K562 (cell line): ENCODE measurements at regions not wholly inside any gene's neighbourhood (a gene's known extent, or its start where the extent isn't known, plus 50 kb on each side); places are given as distances from the start of the nearest gene placed in this dataset.

Experiments
- ATAC-seq: fragments of 200-7000 bp; cut with Tn5 transposase; 3 replicates; pipeline ENCODE4 v1.9.1; 2020; ENCODE audit warnings: moderate library complexity
- BruUV-seq: library from RNA; stranded (reverse); fragments of 400-500 nt; replicated peaks from 2 replicates; lab custom pipeline; 2021; lab: Mats Ljungman, UMichigan
- CTCF ChIA-PET: fragments of 300-600 bp; formaldehyde crosslinking; extraction: SDS; loops from one replicate; lab custom pipeline; 2021; ENCODE audit warnings: low intra/inter-chr PET ratio; lab: Yijun Ruan, JAX
- POLR2A ChIA-PET: fragments of 300-600, 350-650 bp; sonication (Branson Sonifier 250); formaldehyde crosslinking; extraction: SDS; loops from one replicate; lab custom pipeline; 2021; ENCODE audit warnings: antibody characterized with exemption, inconsistent platforms; lab: Yijun Ruan, JAX
- DNase-seq, 4 experiments: peaks; one replicate each; pipeline versions ENCODE4 v3.0.0 to v3.0.0-alpha.2; 2011 to 2018; ENCODE audit warnings: low spot score in 3 of 4, mixed read lengths in 3 of 4; ENCODE audit errors: extremely low read depth in 1 of 4
- FAIRE-seq: peaks from 2 replicates; lab custom pipeline; 2011; peaks lifted over from hg19 to GRCh38; lab: Jason Lieb, UNC
- H2AFZ ChIP-seq: 2 replicates; pipeline ENCODE4 v1.6.0; 2011; ENCODE audit warnings: low read depth, low read length, control low read depth, inconsistent platforms
- H3K27ac ChIP-seq: fragments of 200-600 bp; 3 replicates; pipeline ENCODE4 v1.8.0; 2011; ENCODE audit warnings: low read depth, mild to moderate bottlenecking, control low read depth, inconsistent platforms, low read length, moderate library complexity, mixed read lengths; ENCODE audit errors: extremely low read depth
- H3K27me3 ChIP-seq, 2 experiments: fragments of 300-600 bp in 1 of 2; 2 replicates in 1 of 2; 3 replicates in 1 of 2; pipeline versions ENCODE4 v1.6.0 to v1.8.0; 2011; ENCODE audit warnings: inconsistent platforms in 2 of 2, low read length in 2 of 2, mild to moderate bottlenecking in 1 of 2, mixed read lengths in 1 of 2, moderate library complexity in 1 of 2; ENCODE audit not compliant: control insufficient read depth in 2 of 2, insufficient read depth in 2 of 2
- H3K36me3 ChIP-seq: fragments of 300-600 bp; 3 replicates; pipeline ENCODE4 v1.8.0; 2011; ENCODE audit warnings: mild to moderate bottlenecking, low read length, inconsistent platforms; ENCODE audit not compliant: control insufficient read depth, insufficient read depth
- H3K4me1 ChIP-seq, 2 experiments: fragments of 200-600 bp in 1 of 2; replicated peaks in 1 of 2; 2 replicates in 1 of 2; 3 replicates in 1 of 2; pipeline versions ENCODE4 v1.5.1 to v1.8.0; 2011; ENCODE audit warnings: inconsistent platforms in 2 of 2, low read length in 2 of 2, mild to moderate bottlenecking in 1 of 2, mixed read lengths in 1 of 2, moderate library complexity in 1 of 2; ENCODE audit not compliant: control insufficient read depth in 2 of 2, insufficient read depth in 2 of 2
- H3K4me2 ChIP-seq: 2 replicates; pipeline ENCODE4 v1.6.1; 2011; ENCODE audit warnings: low read length, control low read depth, inconsistent platforms, mixed read lengths; ENCODE audit not compliant: insufficient read depth
- H3K4me3 ChIP-seq: fragments of 200-600 bp; sonication (generic), shearing (Covaris generic); 2 replicates; pipeline ENCODE4 v1.5.1; 2016; ENCODE audit warnings: control low read depth, inconsistent platforms
- H3K79me2 ChIP-seq: fragments of 200-600 bp; 3 replicates; pipeline ENCODE4 v1.8.0; 2011; ENCODE audit warnings: low read length, inconsistent platforms; ENCODE audit not compliant: control insufficient read depth, insufficient read depth
- H3K9ac ChIP-seq, 2 experiments: 2 replicates each; pipeline versions ENCODE4 v1.6.0 to v1.6.1; 2011; ENCODE audit warnings: low read depth in 2 of 2, low read length in 2 of 2, control low read depth in 1 of 2, inconsistent platforms in 1 of 2, mild to moderate bottlenecking in 1 of 2, mixed read lengths in 1 of 2; ENCODE audit not compliant: insufficient read depth in 1 of 2
- H3K9me1 ChIP-seq: one replicate; pipeline ENCODE4 v1.6.0; 2011; ENCODE audit warnings: inconsistent platforms, mild to moderate bottlenecking, low read length, moderate library complexity; ENCODE audit not compliant: control insufficient read depth, insufficient read depth
- H3K9me3 ChIP-seq: replicated peaks from 2 replicates; pipeline ENCODE4 v1.5.1; 2011; ENCODE audit warnings: low read depth, low read length, inconsistent platforms; ENCODE audit not compliant: control insufficient read depth, insufficient read depth
- H4K20me1 ChIP-seq: replicated peaks from 2 replicates; pipeline ENCODE4 v1.6.1; 2011; ENCODE audit warnings: low read length, inconsistent platforms, mixed read lengths; ENCODE audit not compliant: control insufficient read depth, insufficient read depth
- CEBPG ChIP-seq, 3 experiments: fragments of 200-800 bp in 1 of 3; sonication (Bioruptor generic) in 1 of 3; sonication (generic) in 1 of 3; formaldehyde crosslinking in 1 of 3; IDR thresholded peaks in 2 of 3; conservative IDR thresholded peaks in 1 of 3; 2 replicates each; pipeline versions ENCODE4 v1.6.1 to v1.8.0; 2016 to 2022; ENCODE audit warnings: missing compliant biosample characterization in 2 of 3, missing genetic modification characterization in 2 of 3, mild to moderate bottlenecking in 1 of 3, missing genetic modification reagents in 1 of 3
- E4F1 ChIP-seq: fragments of 250-450 bp; sonication (Bioruptor Pico); IDR thresholded peaks from 2 replicates; pipeline ENCODE4 v1.5.0; 2021; ENCODE audit warnings: mild to moderate bottlenecking, borderline replicate concordance
- HMG20A ChIP-seq: fragments of 450-650 bp; formaldehyde crosslinking; conservative IDR thresholded peaks from 2 replicates; pipeline ENCODE4 v1.4.0; 2020; ENCODE audit warnings: mild to moderate bottlenecking, mixed read lengths
- IRF9 ChIP-seq: fragments of 450-650 bp; IDR thresholded peaks from 2 replicates; pipeline ENCODE4 v1.6.1; 2016; ENCODE audit warnings: missing biosample characterization, missing genetic modification characterization
- POLR3A ChIP-seq: IDR thresholded peaks from 2 replicates; pipeline ENCODE4 v1.6.1; 2011; ENCODE audit warnings: borderline replicate concordance, mild to moderate bottlenecking, moderate library complexity; ENCODE audit not compliant: insufficient read length, insufficient read depth; ENCODE audit errors: extremely low read depth
- SMARCC2 ChIP-seq: fragments of 450-650 bp; IDR thresholded peaks from 2 replicates; pipeline ENCODE4 v1.6.1; 2017; ENCODE audit warnings: antibody characterized with exemption, moderate library complexity, mild to moderate bottlenecking, low read depth
- SREBF1 ChIP-seq: fragments of 150-350 bp; IDR thresholded peaks from 2 replicates; pipeline ENCODE4 v1.6.1; 2014; ENCODE audit warnings: antibody characterized with exemption, low read depth, low read length, borderline replicate concordance
- STAT5B ChIP-seq: fragments of 250-450 bp; sonication (Bioruptor Pico); IDR thresholded peaks from 2 replicates; pipeline ENCODE4 v1.8.0; 2021; ENCODE audit warnings: mild to moderate bottlenecking, inconsistent platforms
- ZNF354B ChIP-seq: fragments of 250-450 bp; sonication (Bioruptor Pico); IDR thresholded peaks from 2 replicates; pipeline ENCODE4 v1.4.0; 2020
- ZNF444 ChIP-seq: fragments of 250-450 bp; sonication (Bioruptor Pico); IDR thresholded peaks from 2 replicates; pipeline ENCODE4 v1.4.0; 2020; ENCODE audit warnings: mild to moderate bottlenecking, moderate library complexity
- ZNF583 ChIP-seq: fragments of 250-450 bp; sonication (Bioruptor Pico); IDR thresholded peaks from 2 replicates; pipeline ENCODE4 v1.4.0; 2020
- WGBS: fragments of 100-300 bp; shearing (Covaris generic); methylation state at CpG from one replicate; pipeline ENCODE4 v1.1.6; 2016; ENCODE audit warnings: low coverage, mixed read lengths; ENCODE audit not compliant: insufficient coverage; ENCODE audit errors: missing lambda C conversion rate; 5-methylcytosine and 5-hydroxymethylcytosine counted together
- in situ Hi-C: fragments of 300-500 bp; cut with MboI; formaldehyde crosslinking; loops from 4 replicates; pipeline ENCODE4 v1.15.0; 2018; ENCODE audit warnings: inconsistent platforms, mixed read lengths
- intact Hi-C: fragments of 100-400 bp; cut with micrococcal nuclease; formaldehyde crosslinking; loops from 2 replicates; pipeline ENCODE4 v1.14.2; 2022
- TF ChIP-seq, protein P1 (sequence below): sonication (generic); formaldehyde crosslinking; IDR thresholded peaks from 2 replicates; pipeline ENCODE4 v1.9.0; 2022; ENCODE audit warnings: mild to moderate bottlenecking, missing genetic modification reagents
- TF ChIP-seq, protein P2 (sequence below): fragments of 450-650 bp; formaldehyde crosslinking; IDR thresholded peaks from 2 replicates; pipeline ENCODE4 v1.4.0; 2020; ENCODE audit warnings: mild to moderate bottlenecking, moderate library complexity

DNA sequence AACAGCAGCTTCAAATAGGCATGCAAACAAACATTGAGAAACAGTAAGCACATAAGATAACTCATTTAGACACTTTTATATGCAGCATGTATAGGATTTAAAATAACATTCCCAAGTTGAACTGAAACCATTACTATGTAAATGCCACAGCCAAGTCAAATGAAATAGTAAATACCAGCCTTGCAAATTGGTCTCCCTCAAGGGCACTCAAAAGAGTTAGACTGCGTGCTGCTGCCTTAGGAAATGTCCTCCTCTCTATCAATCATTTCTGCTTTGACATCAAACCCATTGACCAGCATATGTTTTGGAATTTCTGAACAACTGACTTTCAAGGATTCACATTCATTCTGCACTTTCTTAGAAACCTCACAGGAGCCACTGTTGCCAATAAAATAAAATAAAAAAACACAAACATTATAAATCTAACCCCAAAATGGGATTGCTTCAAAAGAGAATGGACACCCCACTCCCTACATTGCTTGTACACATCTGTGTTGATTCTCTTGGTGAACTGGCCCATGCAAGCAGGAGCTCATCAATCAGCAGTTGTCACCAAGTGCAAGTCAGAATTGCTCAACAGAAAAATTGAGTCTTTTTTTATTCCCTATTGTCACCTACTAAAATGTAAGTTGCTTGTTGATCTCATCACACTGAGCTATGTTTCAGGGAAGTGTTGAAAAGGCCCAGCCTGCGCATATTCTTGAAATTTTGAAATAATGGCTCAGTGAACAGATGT, 256.2 kb downstream of the DAD1 start:
- DNase-seq = peak in 1 of 4 experiments; percentile 23
- Histone ChIP-seq H3K27ac (peak overlapping the region; percentile 65; the same call in 1 of the 3 replicates), H3K9ac (no peak overlapping the region), H3K36me3 (no peaks in the 10 kb centered on the region), H4K20me1 (no peaks in the 10 kb centered on the region), H3K4me3 (no peak overlapping the region), H3K9me3 (no peaks in the 10 kb centered on the region), H3K4me2 (no peak overlapping the region), H2AFZ (no peak overlapping the region), H3K4me1 (peaks cover 0 to 37% of the 10 kb centered on the region in 2 experiments; a peak in 4 of 5 replicates), H3K79me2 (no peaks in the 10 kb centered on the region), H3K9me1 (no peaks in the 10 kb centered on the region), H3K27me3 (no peaks in the 10 kb centered on the region)
- in situ Hi-C loops = no loop called here
- intact Hi-C loops = no loop called here
- ChIA-PET POLR2A (interaction anchor here (1.1 kb wide), 1 partner anchor 215 kb away, joined by 3 read pairs; no protein-coding TSS in a partner anchor), CTCF (no interaction called here)
- 37% methylated on average over 2 of the region's 2 CpGs for WGBS
- ATAC-seq = no peak
- FAIRE-seq = no peak
- BruUV-seq = no TSS peak
- TF ChIP-seq SMARCC2 (no peak), CEBPG (CRISPR knock-in tag; IDR thresholded peaks at IDR 0.05) (no peak), CEBPG (tag; conservative IDR thresholded peaks at IDR 0.05 in 1 of 2, IDR thresholded peaks at IDR 0.05 in 1 of 2) (peak; percentile 65 to 80; a peak in 3 of 4 replicates), HMG20A (CRISPR knock-in tag) (no peak), STAT5B (CRISPR knock-in tag) (no peak), IRF9 (no peak), ZNF583 (CRISPR knock-in tag) (no peak), SREBF1 (no peak), ZNF444 (no peak), ZNF354B (CRISPR knock-in tag) (no peak), E4F1 (CRISPR knock-in tag) (no peak), POLR3A (no peak)
- TF ChIP-seq, protein P1, sequence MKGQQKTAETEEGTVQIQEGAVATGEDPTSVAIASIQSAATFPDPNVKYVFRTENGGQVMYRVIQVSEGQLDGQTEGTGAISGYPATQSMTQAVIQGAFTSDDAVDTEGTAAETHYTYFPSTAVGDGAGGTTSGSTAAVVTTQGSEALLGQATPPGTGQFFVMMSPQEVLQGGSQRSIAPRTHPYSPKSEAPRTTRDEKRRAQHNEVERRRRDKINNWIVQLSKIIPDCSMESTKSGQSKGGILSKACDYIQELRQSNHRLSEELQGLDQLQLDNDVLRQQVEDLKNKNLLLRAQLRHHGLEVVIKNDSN (CRISPR knock-in tag) = no peak
- TF ChIP-seq, protein P2, sequence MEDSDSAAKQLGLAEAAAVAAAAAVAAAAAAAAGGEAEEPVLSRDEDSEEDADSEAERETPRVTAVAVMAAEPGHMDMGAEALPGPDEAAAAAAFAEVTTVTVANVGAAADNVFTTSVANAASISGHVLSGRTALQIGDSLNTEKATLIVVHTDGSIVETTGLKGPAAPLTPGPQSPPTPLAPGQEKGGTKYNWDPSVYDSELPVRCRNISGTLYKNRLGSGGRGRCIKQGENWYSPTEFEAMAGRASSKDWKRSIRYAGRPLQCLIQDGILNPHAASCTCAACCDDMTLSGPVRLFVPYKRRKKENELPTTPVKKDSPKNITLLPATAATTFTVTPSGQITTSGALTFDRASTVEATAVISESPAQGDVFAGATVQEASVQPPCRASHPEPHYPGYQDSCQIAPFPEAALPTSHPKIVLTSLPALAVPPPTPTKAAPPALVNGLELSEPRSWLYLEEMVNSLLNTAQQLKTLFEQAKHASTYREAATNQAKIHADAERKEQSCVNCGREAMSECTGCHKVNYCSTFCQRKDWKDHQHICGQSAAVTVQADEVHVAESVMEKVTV (CRISPR knock-in tag) = no peak
